A549 (cell line): ENCODE measurements at regions not wholly inside any gene's neighbourhood (a gene's known extent, or its start where the extent isn't known, plus 50 kb on each side); places are given as distances from the start of the nearest gene placed in this dataset.

ENCODE experiments used
- ATAC-seq, 2 experiments: fragments of 200-7000 bp in 1 of 2; fragments of >200 bp in 1 of 2; cut with Nextera tagmentation in 1 of 2; cut with Tn5 transposase in 1 of 2; 3 replicates each; pipeline versions ENCODE4 v1.8.0 to v1.9.1; 2018 to 2020; ENCODE audit warnings: mild to moderate bottlenecking in 1 of 2, moderate library complexity in 1 of 2
- CTCF ChIA-PET: fragments of 300-600 bp; sonication (Branson Sonifier 250); formaldehyde crosslinking; extraction: SDS; loops from one replicate; lab custom pipeline; 2021; ENCODE audit warnings: antibody characterized with exemption, inconsistent platforms; lab: Yijun Ruan, JAX
- POLR2A ChIA-PET: fragments of 350-600 bp; formaldehyde crosslinking; extraction: SDS; loops from one replicate; lab custom pipeline; 2021; ENCODE audit warnings: antibody characterized with exemption, inconsistent platforms; lab: Yijun Ruan, JAX
- DNase-seq, 2 experiments: peaks; one replicate each; pipeline versions ENCODE4 v3.0.0 to v3.0.0-alpha.2; 2011 to 2016; ENCODE audit warnings: low read depth in 1 of 2, low spot score in 1 of 2
- FAIRE-seq: peaks from 2 replicates; lab custom pipeline; 2011; peaks lifted over from hg19 to GRCh38; lab: Jason Lieb, UNC
- H3K27ac ChIP-seq, 2 experiments: fragments of >200 bp; sonication (Bioruptor Twin); formaldehyde crosslinking; 3 replicates each; pipeline ENCODE4 v1.5.1; 2016 to 2017
- H3K4me1 ChIP-seq: fragments of >200 bp; sonication (Bioruptor Twin); formaldehyde crosslinking; 3 replicates; pipeline ENCODE4 v1.6.1; 2016
- H3K4me2 ChIP-seq: fragments of >200 bp; sonication (Bioruptor Twin); formaldehyde crosslinking; 3 replicates; pipeline ENCODE4 v1.6.1; 2016
- H3K4me3 ChIP-seq: fragments of >200 bp; sonication (Bioruptor Twin); formaldehyde crosslinking; 3 replicates; pipeline ENCODE4 v1.5.1; 2016
- H3K9me3 ChIP-seq: fragments of >200 bp; sonication (Bioruptor Twin); formaldehyde crosslinking; 3 replicates; pipeline ENCODE4 v1.6.1; 2016
- EHF ChIP-seq: fragments of 250-450 bp; sonication (Bioruptor Pico); IDR thresholded peaks from 2 replicates; pipeline ENCODE4 v1.5.0; 2020; ENCODE audit warnings: mild to moderate bottlenecking
- EP300 ChIP-seq, 2 experiments: fragments of >200 bp; sonication (Bioruptor Twin); formaldehyde crosslinking; IDR thresholded peaks; 2 replicates in 1 of 2; 3 replicates in 1 of 2; pipeline ENCODE4 v1.6.1; 2016 to 2017
- FOSL2 ChIP-seq, 2 experiments: fragments of 450-650 bp in 1 of 2; fragments of >200 bp in 1 of 2; sonication (Bioruptor Twin) in 1 of 2; formaldehyde crosslinking; IDR thresholded peaks; 2 replicates each; pipeline versions ENCODE4 v1.5.0 to v1.6.1; 2016 to 2020; ENCODE audit warnings: mild to moderate bottlenecking in 1 of 2, moderate library complexity in 1 of 2
- HMGXB4 ChIP-seq: fragments of 250-450 bp; sonication (Bioruptor Pico); IDR thresholded peaks from 2 replicates; pipeline ENCODE4 v1.5.0; 2021; ENCODE audit warnings: mild to moderate bottlenecking, moderate library complexity, borderline replicate concordance
- HOXA7 ChIP-seq: fragments of 250-450 bp; sonication (Bioruptor Pico); IDR thresholded peaks from 2 replicates; pipeline ENCODE4 v1.5.0; 2020; ENCODE audit warnings: mild to moderate bottlenecking, moderate library complexity
- HOXB5 ChIP-seq: fragments of 250-450 bp; sonication (Bioruptor Pico); IDR thresholded peaks from 2 replicates; pipeline ENCODE4 v1.5.0; 2020; ENCODE audit warnings: mild to moderate bottlenecking, moderate library complexity
- JUN ChIP-seq, 2 experiments: fragments of >200 bp; sonication (Bioruptor Twin); formaldehyde crosslinking; IDR thresholded peaks; 2 replicates in 1 of 2; 3 replicates in 1 of 2; pipeline ENCODE4 v1.6.1; 2016 to 2017
- KDM1A ChIP-seq: fragments of 200-600 bp; sonication (generic); IDR thresholded peaks from 2 replicates; pipeline ENCODE4 v1.6.1; 2016; ENCODE audit warnings: low read depth, mild to moderate bottlenecking
- MAZ ChIP-seq: fragments of 150-350 bp; IDR thresholded peaks from 2 replicates; pipeline ENCODE4 v1.6.1; 2014; ENCODE audit warnings: antibody characterized with exemption, low read depth, low read length, borderline replicate concordance
- RAD21 ChIP-seq, 2 experiments: fragments of >200 bp in 1 of 2; sonication (Bioruptor Twin) in 1 of 2; formaldehyde crosslinking in 1 of 2; IDR thresholded peaks in 1 of 2; conservative IDR thresholded peaks in 1 of 2; 2 replicates in 1 of 2; 3 replicates in 1 of 2; pipeline ENCODE4 v1.6.1; 2012 to 2018; ENCODE audit warnings: inconsistent platforms in 1 of 2
- RARB ChIP-seq: fragments of 250-450 bp; sonication (Bioruptor Pico); IDR thresholded peaks from 2 replicates; pipeline ENCODE4 v1.8.0; 2021; ENCODE audit warnings: mild to moderate bottlenecking, moderate library complexity
- SMC3 ChIP-seq: fragments of >200 bp; sonication (Bioruptor Twin); formaldehyde crosslinking; IDR thresholded peaks from 3 replicates; pipeline ENCODE4 v1.6.1; 2018; ENCODE audit warnings: inconsistent platforms
- WGBS: methylation state at CpG from one replicate; pipeline ENCODE4 v1.1.6; 2017; ENCODE audit errors: missing lambda C conversion rate; 5-methylcytosine and 5-hydroxymethylcytosine counted together
- TF ChIP-seq, protein P1 (sequence below): fragments of >200 bp; sonication (Bioruptor Twin); formaldehyde crosslinking; IDR thresholded peaks from 2 replicates; pipeline ENCODE4 v1.6.1; 2016
- TF ChIP-seq, protein P2 (sequence below): fragments of >200 bp; sonication (Bioruptor Twin); formaldehyde crosslinking; IDR thresholded peaks from 3 replicates; pipeline ENCODE4 v1.5.1; 2016

DNA sequence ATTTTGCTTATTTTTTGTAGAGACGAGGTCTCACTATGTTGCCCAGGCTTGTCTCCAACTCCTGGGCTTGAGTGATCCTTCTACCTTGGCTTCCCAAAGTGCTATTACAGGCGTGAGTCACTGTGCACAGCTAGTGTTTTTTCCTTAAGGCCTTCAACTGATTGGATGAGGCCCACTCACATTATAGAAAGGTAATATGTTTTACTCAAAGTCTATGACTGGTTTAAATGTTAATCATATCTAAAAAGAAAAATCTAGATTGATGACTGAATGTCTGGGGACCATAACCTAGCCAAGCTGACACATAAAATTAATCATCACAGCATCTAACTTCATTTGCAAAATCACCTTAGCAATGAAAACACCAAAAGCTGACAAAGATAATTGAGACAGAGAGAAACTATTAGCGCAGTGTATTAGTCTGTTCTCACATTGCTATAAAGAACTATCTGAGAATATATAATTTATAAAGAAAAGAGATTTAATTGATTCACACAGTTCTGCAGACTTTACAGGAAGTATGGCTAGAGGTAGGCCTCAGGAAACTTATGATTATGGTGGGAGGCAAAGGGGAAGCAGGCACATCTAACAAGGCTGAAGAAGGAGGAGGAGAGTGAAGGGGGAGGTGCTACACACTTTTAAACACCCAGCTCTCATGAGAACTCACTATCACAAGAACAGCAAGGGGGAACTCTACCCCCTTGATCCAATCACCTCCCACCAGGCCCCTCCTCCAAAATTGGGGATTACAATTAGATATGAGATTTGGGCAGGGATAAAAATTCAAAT is 66.8 kb upstream of the ARHGAP18 start:
- WGBS: 62% methylated on average over 3 of the region's 3 CpGs
- Histone ChIP-seq H3K4me3 (no peak overlapping the region), H3K27ac (no peak overlapping the region), H3K9me3 (peaks cover 9% of the 10 kb centered on the region; the same call in 1 of the 3 replicates), H3K4me2 (no peak overlapping the region), H3K4me1 (no peaks in the 10 kb centered on the region)
- TF ChIP-seq, protein P1, sequence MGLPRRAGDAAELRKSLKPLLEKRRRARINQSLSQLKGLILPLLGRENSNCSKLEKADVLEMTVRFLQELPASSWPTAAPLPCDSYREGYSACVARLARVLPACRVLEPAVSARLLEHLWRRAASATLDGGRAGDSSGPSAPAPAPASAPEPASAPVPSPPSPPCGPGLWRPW: no peak
- TF ChIP-seq HMGXB4 (CRISPR knock-in tag) (no peak), JUN (IDR thresholded peaks at IDR 0.05) (no peak), HOXB5 (no peak), MAZ (no peak), EHF (CRISPR knock-in tag) (no peak)
- TF ChIP-seq, protein P2, sequence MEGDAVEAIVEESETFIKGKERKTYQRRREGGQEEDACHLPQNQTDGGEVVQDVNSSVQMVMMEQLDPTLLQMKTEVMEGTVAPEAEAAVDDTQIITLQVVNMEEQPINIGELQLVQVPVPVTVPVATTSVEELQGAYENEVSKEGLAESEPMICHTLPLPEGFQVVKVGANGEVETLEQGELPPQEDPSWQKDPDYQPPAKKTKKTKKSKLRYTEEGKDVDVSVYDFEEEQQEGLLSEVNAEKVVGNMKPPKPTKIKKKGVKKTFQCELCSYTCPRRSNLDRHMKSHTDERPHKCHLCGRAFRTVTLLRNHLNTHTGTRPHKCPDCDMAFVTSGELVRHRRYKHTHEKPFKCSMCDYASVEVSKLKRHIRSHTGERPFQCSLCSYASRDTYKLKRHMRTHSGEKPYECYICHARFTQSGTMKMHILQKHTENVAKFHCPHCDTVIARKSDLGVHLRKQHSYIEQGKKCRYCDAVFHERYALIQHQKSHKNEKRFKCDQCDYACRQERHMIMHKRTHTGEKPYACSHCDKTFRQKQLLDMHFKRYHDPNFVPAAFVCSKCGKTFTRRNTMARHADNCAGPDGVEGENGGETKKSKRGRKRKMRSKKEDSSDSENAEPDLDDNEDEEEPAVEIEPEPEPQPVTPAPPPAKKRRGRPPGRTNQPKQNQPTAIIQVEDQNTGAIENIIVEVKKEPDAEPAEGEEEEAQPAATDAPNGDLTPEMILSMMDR: no peak
- ChIA-PET CTCF (no interaction called here), POLR2A (no interaction called here)
- FAIRE-seq: no peak
- ATAC-seq: no peak
- no peak for DNase-seq

GRCh38 chr6:129774697-129775447 is 64.9 kb upstream of the ARHGAP18 start:
- ATAC-seq: peak; percentile 54 to 88; a peak in 3 of 6 replicates
- Histone ChIP-seq H3K27ac (peak overlapping the region in 1 of 2 experiments; percentile 41; a peak in 1 of 6 replicates), H3K9me3 (peaks cover 7% of the 10 kb centered on the region; the same call in 1 of the 3 replicates), H3K4me1 (no peaks in the 10 kb centered on the region), H3K4me3 (no peak overlapping the region), H3K4me2 (peak overlapping the region; percentile 58; the same call in 2 of the 3 replicates)
- TF ChIP-seq FOSL2 (IDR thresholded peaks at IDR 0.05) (no peak), FOSL2 (CRISPR knock-in tag; IDR thresholded peaks at IDR 0.05) (no peak), EP300 (IDR thresholded peaks at IDR 0.05) (no peak), RAD21 (conservative IDR thresholded peaks at IDR 0.05 in 1 of 2, IDR thresholded peaks at IDR 0.05 in 1 of 2) (peak; percentile 41 to 59; a peak in 4 of 5 replicates), SMC3 (peak; percentile 24; the same call in 2 of the 3 replicates)
- TF ChIP-seq, protein P2: peak; percentile 53
- ChIA-PET POLR2A (no interaction called here), CTCF (interaction anchor here (0.6 to 1.7 kb wide), 10 partner anchors 10 to 177 kb away, joined by 3 to 8 read pairs (median 3); no protein-coding TSS in a partner anchor)
- 21% methylated on average over 8 of the region's 8 CpGs for WGBS
- FAIRE-seq: no peak
- DNase-seq: peak; percentile 23 to 66

DNA sequence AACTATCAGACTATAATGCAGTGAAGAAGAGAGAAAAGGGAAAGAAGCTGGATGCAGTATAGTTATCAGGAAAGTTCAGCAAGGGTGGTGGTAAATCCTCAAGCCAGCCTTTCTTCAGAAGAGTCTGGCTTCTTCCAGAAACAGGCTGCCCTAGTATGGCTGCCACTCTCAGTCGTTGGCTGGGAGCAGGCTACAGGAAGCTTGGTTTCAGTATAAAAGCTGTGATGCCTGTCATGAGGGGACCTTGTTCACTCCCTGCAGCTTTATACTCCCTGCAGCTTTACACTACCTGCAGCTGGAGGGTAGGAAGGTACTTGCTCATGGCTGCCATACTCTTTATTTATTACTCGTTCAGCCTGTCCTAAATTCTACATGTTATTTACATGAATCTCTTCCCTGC is 63.3 kb upstream of the ARHGAP18 start:
- Histone ChIP-seq H3K4me1 (no peaks in the 10 kb centered on the region), H3K4me3 (no peak overlapping the region), H3K4me2 (no peak overlapping the region), H3K27ac (no peak overlapping the region), H3K9me3 (peaks cover under 1% of the 10 kb centered on the region; the same call in 1 of the 3 replicates)
- TF ChIP-seq HOXA7 (CRISPR knock-in tag): no peak
- TF ChIP-seq KDM1A: no peak
- no peak for TF ChIP-seq RARB (CRISPR knock-in tag)
- no peak for FAIRE-seq
- ATAC-seq: no peak
- WGBS: 20% methylated on average over 2 of the region's 2 CpGs
- DNase-seq: no peak
- ChIA-PET CTCF (interaction anchor here (0.5 kb wide), 1 partner anchor 123 kb away, joined by 4 read pairs; no protein-coding TSS in a partner anchor), POLR2A (no interaction called here)
